DND-41 (cell line): ENCODE measurements at regions not wholly inside any gene's neighbourhood (a gene's known extent, or its start where the extent isn't known, plus 50 kb on each side); places are given as distances from the start of the nearest gene placed in this dataset.

Experiments
- ATAC-seq: fragments of 200-7000 bp; cut with Tn5 transposase; 3 replicates; pipeline ENCODE4 v1.9.1; 2021; ENCODE audit warnings: low read depth; ENCODE audit not compliant: insufficient read depth
- DNase-seq: peaks from one replicate; pipeline ENCODE4 v3.0.0-alpha.2; 2020
- H2AFZ ChIP-seq: 2 replicates; pipeline ENCODE4 v1.6.0; 2012; ENCODE audit warnings: low read depth, low read length
- H3K27ac ChIP-seq: 2 replicates; pipeline ENCODE4 v1.5.1; 2012; ENCODE audit warnings: low read length, inconsistent platforms
- H3K27me3 ChIP-seq: fragments of 200-600 bp; sonication (generic); 2 replicates; pipeline ENCODE4 v1.6.0; 2012; ENCODE audit warnings: low read length, mild to moderate bottlenecking, inconsistent platforms; ENCODE audit not compliant: insufficient read depth, poor library complexity
- H3K36me3 ChIP-seq: 2 replicates; pipeline ENCODE4 v1.5.1; 2012; ENCODE audit warnings: low read length, inconsistent platforms; ENCODE audit not compliant: insufficient read depth
- H3K4me1 ChIP-seq: 2 replicates; pipeline ENCODE4 v1.5.1; 2012; ENCODE audit warnings: mild to moderate bottlenecking, low read length; ENCODE audit not compliant: insufficient read depth
- H3K4me2 ChIP-seq: 2 replicates; pipeline ENCODE4 v1.6.0; 2012; ENCODE audit warnings: mild to moderate bottlenecking, moderate library complexity, low read length, inconsistent platforms; ENCODE audit not compliant: insufficient read depth
- H3K4me3 ChIP-seq, 2 experiments: fragments of 200-600 bp in 1 of 2; shearing (Covaris generic) in 1 of 2; 2 replicates each; pipeline ENCODE4 v1.5.1; 2012 to 2016; ENCODE audit warnings: inconsistent platforms in 2 of 2, low read length in 2 of 2, mild to moderate bottlenecking in 2 of 2, low read depth in 1 of 2, moderate library complexity in 1 of 2
- H3K79me2 ChIP-seq: 2 replicates; pipeline ENCODE4 v1.6.0; 2012; ENCODE audit warnings: low read length, inconsistent platforms; ENCODE audit not compliant: insufficient read depth
- H3K9ac ChIP-seq: 2 replicates; pipeline ENCODE4 v1.6.0; 2012; ENCODE audit warnings: low read depth, mild to moderate bottlenecking, inconsistent platforms, low read length, moderate library complexity
- H3K9me3 ChIP-seq: 2 replicates; pipeline ENCODE4 v1.5.1; 2012; ENCODE audit warnings: low read length, moderate library complexity, mild to moderate bottlenecking, inconsistent platforms; ENCODE audit not compliant: insufficient read depth, severe bottlenecking
- H4K20me1 ChIP-seq: 2 replicates; pipeline ENCODE4 v1.6.0; 2012; ENCODE audit warnings: low read length; ENCODE audit not compliant: insufficient read depth
- EZH2 ChIP-seq: IDR thresholded peaks from 3 replicates; pipeline ENCODE4 v1.6.1; 2012; ENCODE audit warnings: borderline replicate concordance, low read depth, mild to moderate bottlenecking, moderate library complexity, low read length, inconsistent platforms; ENCODE audit not compliant: severe bottlenecking
- TF ChIP-seq, protein P1 (sequence below): IDR thresholded peaks from 2 replicates; pipeline ENCODE4 v1.5.1; 2012; ENCODE audit warnings: borderline replicate concordance, low read length, moderate library complexity, mild to moderate bottlenecking; ENCODE audit not compliant: poor library complexity, severe bottlenecking; ENCODE audit errors: extremely low read depth

DNA sequence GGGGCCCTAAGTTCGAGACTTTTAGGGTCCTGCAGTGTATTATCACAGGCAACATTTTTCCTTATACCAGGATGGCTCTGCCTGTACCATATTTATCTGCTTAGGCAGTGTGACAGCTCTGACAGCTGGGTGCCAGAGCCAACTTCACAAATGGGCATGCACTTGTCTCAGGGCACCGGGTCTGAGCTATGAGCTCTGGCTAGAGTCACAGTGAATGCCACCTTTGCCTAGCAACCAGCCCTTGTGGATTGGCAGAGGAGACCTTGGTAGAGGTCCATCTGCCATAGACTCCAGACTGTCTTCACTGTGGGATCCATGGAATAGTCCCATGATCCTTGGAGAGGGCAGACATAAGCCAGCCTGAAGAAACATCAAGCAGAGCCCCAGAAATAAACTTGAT lies 746.6 kb upstream of the TSPY4 start:
- Histone ChIP-seq H3K9ac (no peak overlapping the region), H3K4me2 (no peak overlapping the region), H2AFZ (no peak overlapping the region), H4K20me1 (no peaks in the 10 kb centered on the region), H3K36me3 (no peaks in the 10 kb centered on the region), H3K9me3 (no peaks in the 10 kb centered on the region), H3K4me1 (no peaks in the 10 kb centered on the region), H3K4me3 (no peak overlapping the region), H3K27me3 (no peaks in the 10 kb centered on the region), H3K27ac (no peak overlapping the region), H3K79me2 (no peaks in the 10 kb centered on the region)
- TF ChIP-seq, protein P1, sequence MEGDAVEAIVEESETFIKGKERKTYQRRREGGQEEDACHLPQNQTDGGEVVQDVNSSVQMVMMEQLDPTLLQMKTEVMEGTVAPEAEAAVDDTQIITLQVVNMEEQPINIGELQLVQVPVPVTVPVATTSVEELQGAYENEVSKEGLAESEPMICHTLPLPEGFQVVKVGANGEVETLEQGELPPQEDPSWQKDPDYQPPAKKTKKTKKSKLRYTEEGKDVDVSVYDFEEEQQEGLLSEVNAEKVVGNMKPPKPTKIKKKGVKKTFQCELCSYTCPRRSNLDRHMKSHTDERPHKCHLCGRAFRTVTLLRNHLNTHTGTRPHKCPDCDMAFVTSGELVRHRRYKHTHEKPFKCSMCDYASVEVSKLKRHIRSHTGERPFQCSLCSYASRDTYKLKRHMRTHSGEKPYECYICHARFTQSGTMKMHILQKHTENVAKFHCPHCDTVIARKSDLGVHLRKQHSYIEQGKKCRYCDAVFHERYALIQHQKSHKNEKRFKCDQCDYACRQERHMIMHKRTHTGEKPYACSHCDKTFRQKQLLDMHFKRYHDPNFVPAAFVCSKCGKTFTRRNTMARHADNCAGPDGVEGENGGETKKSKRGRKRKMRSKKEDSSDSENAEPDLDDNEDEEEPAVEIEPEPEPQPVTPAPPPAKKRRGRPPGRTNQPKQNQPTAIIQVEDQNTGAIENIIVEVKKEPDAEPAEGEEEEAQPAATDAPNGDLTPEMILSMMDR, result no peak
- no peak for TF ChIP-seq EZH2
- DNase-seq, result no peak
- ATAC-seq, result no peak

DNA sequence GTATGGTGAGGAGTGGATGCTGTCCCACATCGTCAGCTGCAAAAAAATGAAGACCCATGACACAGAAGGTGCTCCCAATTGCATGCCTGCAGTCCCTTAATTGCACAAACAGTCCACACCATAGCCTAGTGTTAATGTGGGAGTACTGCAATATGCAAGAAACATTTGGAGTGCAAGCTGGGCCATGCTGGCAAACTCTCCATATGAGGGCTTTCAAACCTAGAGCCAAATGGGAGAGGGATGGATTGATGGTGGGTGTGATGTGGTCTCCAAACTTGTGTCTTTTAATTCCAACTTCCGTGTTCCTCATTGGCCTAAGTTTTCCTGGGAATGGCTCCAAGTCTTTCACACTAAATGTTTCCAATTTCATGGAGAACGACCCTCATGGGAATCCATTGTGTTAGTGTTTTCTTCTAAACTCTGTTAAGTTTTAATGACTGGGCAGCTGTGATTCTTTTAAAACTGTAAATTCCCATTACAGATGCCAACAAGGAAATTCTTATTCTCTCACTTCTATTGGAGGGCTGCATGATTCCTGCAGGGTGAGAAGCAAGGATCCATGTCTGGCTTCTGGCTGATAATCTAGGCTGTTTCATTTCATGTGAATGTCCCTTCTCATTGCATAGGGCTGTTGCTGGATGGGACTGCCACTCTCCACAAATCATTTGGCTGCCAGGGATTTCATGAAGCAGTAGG lies 745.3 kb upstream of the TSPY4 start:
- Histone ChIP-seq H3K9ac (no peak overlapping the region), H3K36me3 (no peaks in the 10 kb centered on the region), H3K79me2 (no peaks in the 10 kb centered on the region), H4K20me1 (no peaks in the 10 kb centered on the region), H3K4me1 (no peaks in the 10 kb centered on the region), H3K27ac (no peak overlapping the region), H3K4me3 (no peak overlapping the region), H3K27me3 (no peaks in the 10 kb centered on the region), H3K4me2 (no peak overlapping the region), H2AFZ (no peak overlapping the region), H3K9me3 (no peaks in the 10 kb centered on the region)
- ATAC-seq (no peak), DNase-seq (no peak)
- no peak for TF ChIP-seq EZH2
- TF ChIP-seq, protein P1, result no peak

DNA sequence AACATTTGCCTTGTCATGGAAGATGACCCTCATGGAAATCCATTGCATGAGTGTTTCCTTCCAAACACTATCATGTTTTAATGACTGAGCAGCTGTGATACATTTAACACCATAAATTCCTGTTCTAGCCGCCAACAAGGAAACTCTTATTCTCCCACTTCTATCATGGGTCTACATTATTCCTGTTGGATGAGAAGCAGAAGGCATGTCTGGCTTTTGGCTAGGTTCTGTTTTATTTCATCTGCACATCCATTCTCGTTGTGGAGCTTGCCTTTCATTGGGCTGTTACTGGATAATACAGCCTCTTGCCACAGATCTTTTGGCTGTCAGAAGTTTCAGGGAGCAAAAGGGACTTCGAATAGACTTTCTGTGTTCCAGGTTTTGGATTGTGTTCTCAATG lies 742.6 kb upstream of the TSPY4 start:
- Histone ChIP-seq H3K27me3 (no peaks in the 10 kb centered on the region), H2AFZ (no peak overlapping the region), H3K4me2 (no peak overlapping the region), H3K4me3 (no peak overlapping the region), H3K9me3 (no peaks in the 10 kb centered on the region), H4K20me1 (no peaks in the 10 kb centered on the region), H3K4me1 (no peaks in the 10 kb centered on the region), H3K79me2 (no peaks in the 10 kb centered on the region), H3K36me3 (no peaks in the 10 kb centered on the region), H3K9ac (no peak overlapping the region), H3K27ac (no peak overlapping the region)
- ATAC-seq, result no peak
- TF ChIP-seq EZH2, result no peak
- TF ChIP-seq, protein P1, result no peak
- no peak for DNase-seq

DNA sequence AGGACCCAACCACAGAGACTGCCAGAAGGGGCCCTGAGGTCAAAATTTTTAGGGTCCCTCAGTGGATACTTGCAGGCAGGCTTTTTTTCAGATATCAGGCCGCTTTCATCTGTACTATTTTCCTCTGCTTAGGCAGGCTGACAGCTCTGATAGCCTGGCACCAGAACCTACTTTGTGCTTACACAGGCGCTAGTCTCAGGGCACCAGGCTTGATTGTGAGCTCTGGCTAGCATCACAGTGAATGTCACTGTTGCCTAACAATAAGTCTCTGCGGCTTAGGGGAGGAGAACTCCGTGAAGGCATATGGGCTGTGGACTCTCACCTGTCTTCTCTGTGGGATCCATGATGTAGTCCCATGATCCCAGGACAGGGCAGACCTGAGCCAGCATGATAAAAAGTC lies 738.1 kb upstream of the TSPY4 start:
- TF ChIP-seq, protein P1, result no peak
- TF ChIP-seq EZH2, result no peak

More for the DNA sequence above, 738.1 kb upstream of the TSPY4 start:
- DNase-seq (no peak), ATAC-seq (no peak)
- Histone ChIP-seq H3K36me3 (no peaks in the 10 kb centered on the region), H4K20me1 (no peaks in the 10 kb centered on the region), H3K4me3 (no peak overlapping the region), H3K27me3 (no peaks in the 10 kb centered on the region), H3K4me2 (no peak overlapping the region), H3K9me3 (no peaks in the 10 kb centered on the region), H2AFZ (no peak overlapping the region), H3K79me2 (no peaks in the 10 kb centered on the region), H3K27ac (no peak overlapping the region), H3K4me1 (no peaks in the 10 kb centered on the region), H3K9ac (no peak overlapping the region)
